ENCODE measurements at regions not wholly inside any gene's neighbourhood (a gene's known extent, or its start where the extent isn't known, plus 50 kb on each side); places are given as distances from the start of the nearest gene placed in this dataset.

DNA sequence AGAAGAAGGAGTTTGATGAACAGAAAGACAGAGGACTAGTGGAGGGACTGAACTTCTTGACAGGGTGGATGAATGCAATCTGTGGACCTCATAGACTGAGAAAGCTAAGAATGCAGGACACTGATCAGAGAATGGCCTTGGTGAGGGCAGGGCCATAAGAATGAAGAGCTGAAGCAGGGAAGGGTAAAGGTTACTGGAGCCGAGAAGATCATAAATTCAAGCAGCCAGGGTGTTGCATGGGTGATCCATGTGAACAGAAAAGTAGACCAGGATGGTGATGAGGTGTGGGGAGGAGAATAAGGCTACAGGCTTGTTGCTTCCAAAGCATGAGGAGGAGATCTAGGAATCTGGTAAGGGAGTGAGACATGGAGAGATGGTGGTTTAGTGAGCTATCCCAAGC is 295.9 kb downstream of the ADGB start:
- Histone ChIP-seq H3K4me1 (ENCODE audit: control insufficient read depth, insufficient read depth, low read length) (no peaks in the 10 kb centered on the region), H2AFZ (ENCODE audit: control insufficient read depth, low read depth, low read length) (no peak overlapping the region), H3K36me3 (ENCODE audit: control insufficient read depth in 2 of 2, insufficient read depth in 2 of 2, low read length in 1 of 2) (no peaks in the 10 kb centered on the region), H3K27me3 (replicated peaks in 1 of 2; ENCODE audit: control insufficient read depth in 2 of 2, insufficient read depth in 2 of 2, low read length in 1 of 2) (no peaks in the 10 kb centered on the region; a peak in 1 of 4 replicates), H3K79me2 (ENCODE audit: control insufficient read depth, insufficient read depth, low read length) (no peaks in the 10 kb centered on the region), H4K20me1 (ENCODE audit: control insufficient read depth, insufficient read depth) (no peaks in the 10 kb centered on the region), H3K4me3 (no peak overlapping the region), H3K9me3 (replicated peaks; ENCODE audit: control insufficient read depth, insufficient read depth, low read length) (no peaks in the 10 kb centered on the region), H3K4me2 (ENCODE audit: control insufficient read depth, insufficient read depth) (no peak overlapping the region), H3K9ac (ENCODE audit: control insufficient read depth, insufficient read depth, low read length) (no peak overlapping the region), H3K27ac (ENCODE audit: control insufficient read depth, insufficient read depth) (no peak overlapping the region)
- ChIA-PET SMC1A (ENCODE audit: uncharacterized antibody, unreplicated experiment) (no interaction called here), POLR2A (no interaction called here), CTCF (no interaction called here), RAD21 (ENCODE audit: unreplicated experiment) (no interaction called here)
- intact Hi-C loops (cut with micrococcal nuclease; ENCODE audit: unreplicated experiment) (no loop called here), in situ Hi-C loops (cut with MboI) (no loop called here)
- no TSS peak for BruUV-seq (replicated peaks)
- WGBS (ENCODE audit: insufficient coverage, insufficient replicate concordance, low lambda C conversion rate, missing lambda C conversion rate): 0% methylated on average over 1 of the region's 1 CpG
- no peak for ATAC-seq
- no peak for FAIRE-seq
- DNase-seq (ENCODE audit: low read depth, low spot score): no peak
- TF ChIP-seq EGR1 (IDR thresholded peaks at IDR 0.05; ENCODE audit: borderline replicate concordance in 1 of 2, low read depth in 2 of 2, low read length in 2 of 2) (no peak), ZNF274 (IDR thresholded peaks at IDR 0.05; ENCODE audit: insufficient read depth, insufficient read length) (no peak)
- TF ChIP-seq, protein P1, sequence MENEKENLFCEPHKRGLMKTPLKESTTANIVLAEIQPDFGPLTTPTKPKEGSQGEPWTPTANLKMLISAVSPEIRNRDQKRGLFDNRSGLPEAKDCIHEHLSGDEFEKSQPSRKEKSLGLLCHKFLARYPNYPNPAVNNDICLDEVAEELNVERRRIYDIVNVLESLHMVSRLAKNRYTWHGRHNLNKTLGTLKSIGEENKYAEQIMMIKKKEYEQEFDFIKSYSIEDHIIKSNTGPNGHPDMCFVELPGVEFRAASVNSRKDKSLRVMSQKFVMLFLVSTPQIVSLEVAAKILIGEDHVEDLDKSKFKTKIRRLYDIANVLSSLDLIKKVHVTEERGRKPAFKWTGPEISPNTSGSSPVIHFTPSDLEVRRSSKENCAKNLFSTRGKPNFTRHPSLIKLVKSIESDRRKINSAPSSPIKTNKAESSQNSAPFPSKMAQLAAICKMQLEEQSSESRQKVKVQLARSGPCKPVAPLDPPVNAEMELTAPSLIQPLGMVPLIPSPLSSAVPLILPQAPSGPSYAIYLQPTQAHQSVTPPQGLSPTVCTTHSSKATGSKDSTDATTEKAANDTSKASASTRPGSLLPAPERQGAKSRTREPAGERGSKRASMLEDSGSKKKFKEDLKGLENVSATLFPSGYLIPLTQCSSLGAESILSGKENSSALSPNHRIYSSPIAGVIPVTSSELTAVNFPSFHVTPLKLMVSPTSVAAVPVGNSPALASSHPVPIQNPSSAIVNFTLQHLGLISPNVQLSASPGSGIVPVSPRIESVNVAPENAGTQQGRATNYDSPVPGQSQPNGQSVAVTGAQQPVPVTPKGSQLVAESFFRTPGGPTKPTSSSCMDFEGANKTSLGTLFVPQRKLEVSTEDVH (IDR thresholded peaks at IDR 0.05; ENCODE audit: low read depth, partially characterized antibody): no peak

DNA sequence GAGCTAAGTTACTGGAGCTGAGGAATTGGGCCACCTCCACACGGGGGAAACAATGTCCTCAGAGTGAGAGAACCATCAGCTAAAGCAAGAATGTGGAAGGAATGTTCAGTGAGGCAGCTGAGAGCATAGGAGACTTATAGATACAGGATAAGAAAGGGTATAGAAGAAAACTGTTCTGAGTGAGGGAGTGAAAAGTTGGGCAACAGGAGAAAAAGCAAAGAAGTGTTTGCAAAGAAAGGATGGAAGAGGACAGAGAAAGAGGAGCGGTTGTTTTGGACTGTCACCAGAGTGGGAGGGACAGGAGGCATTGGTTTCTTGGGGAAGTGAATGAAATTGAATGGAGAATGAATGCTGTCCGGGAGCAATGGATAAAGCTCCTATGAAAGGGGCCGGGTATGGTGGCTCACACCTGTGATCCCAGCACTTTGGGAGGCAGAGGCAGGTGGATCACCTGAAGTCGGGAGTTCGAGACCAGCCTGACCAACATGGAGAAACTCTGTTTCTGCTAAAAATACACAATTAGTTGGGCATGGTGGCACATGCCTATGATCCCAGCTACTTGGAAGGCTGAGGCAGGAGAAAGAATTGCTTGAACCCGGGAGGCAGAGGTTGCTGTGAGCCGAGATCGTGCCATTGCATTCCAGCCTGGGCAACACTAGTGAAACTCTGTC is 296.5 kb downstream of the ADGB start:
- ChIA-PET RAD21 (ENCODE audit: unreplicated experiment) (no interaction called here), CTCF (interaction anchor here (0.9 kb wide), 1 partner anchor 11 kb away, joined by 3 read pairs; no protein-coding TSS in a partner anchor), POLR2A (no interaction called here), SMC1A (ENCODE audit: uncharacterized antibody, unreplicated experiment) (no interaction called here)
- H3K9me3 ChIP-seq (replicated peaks; ENCODE audit: control insufficient read depth, insufficient read depth, low read length): no peaks in the 10 kb centered on the region
- no TSS peak for BruUV-seq (replicated peaks)
- no peak overlapping the region for H3K27ac ChIP-seq (ENCODE audit: control insufficient read depth, insufficient read depth)
- no peak overlapping the region for H3K4me2 ChIP-seq (ENCODE audit: control insufficient read depth, insufficient read depth)
- intact Hi-C loops (cut with micrococcal nuclease; ENCODE audit: unreplicated experiment): no loop called here
- no peaks in the 10 kb centered on the region for H3K36me3 ChIP-seq (ENCODE audit: control insufficient read depth in 2 of 2, insufficient read depth in 2 of 2, low read length in 1 of 2)
- DNase-seq (ENCODE audit: low read depth, low spot score) (no peak), FAIRE-seq (no peak), ATAC-seq (no peak)
- in situ Hi-C loops (cut with MboI): no loop called here
- H3K27me3 ChIP-seq (replicated peaks in 1 of 2; ENCODE audit: control insufficient read depth in 2 of 2, insufficient read depth in 2 of 2, low read length in 1 of 2): no peaks in the 10 kb centered on the region; a peak in 1 of 4 replicates
- WGBS (ENCODE audit: insufficient coverage, insufficient replicate concordance, low lambda C conversion rate, missing lambda C conversion rate): 46% methylated on average over 9 of the region's 9 CpGs
- no peak for TF ChIP-seq POLR2AphosphoS5 (IDR thresholded peaks at IDR 0.05; ENCODE audit: low read length)
- no peak for TF ChIP-seq NFIC (IDR thresholded peaks at IDR 0.05; ENCODE audit: low read depth, low read length)
- no peak for TF ChIP-seq MYC (IDR thresholded peaks at IDR 0.05; ENCODE audit: insufficient read depth, insufficient read length, insufficient replicate concordance, low read length, severe bottlenecking)
- TF ChIP-seq, protein P2, sequence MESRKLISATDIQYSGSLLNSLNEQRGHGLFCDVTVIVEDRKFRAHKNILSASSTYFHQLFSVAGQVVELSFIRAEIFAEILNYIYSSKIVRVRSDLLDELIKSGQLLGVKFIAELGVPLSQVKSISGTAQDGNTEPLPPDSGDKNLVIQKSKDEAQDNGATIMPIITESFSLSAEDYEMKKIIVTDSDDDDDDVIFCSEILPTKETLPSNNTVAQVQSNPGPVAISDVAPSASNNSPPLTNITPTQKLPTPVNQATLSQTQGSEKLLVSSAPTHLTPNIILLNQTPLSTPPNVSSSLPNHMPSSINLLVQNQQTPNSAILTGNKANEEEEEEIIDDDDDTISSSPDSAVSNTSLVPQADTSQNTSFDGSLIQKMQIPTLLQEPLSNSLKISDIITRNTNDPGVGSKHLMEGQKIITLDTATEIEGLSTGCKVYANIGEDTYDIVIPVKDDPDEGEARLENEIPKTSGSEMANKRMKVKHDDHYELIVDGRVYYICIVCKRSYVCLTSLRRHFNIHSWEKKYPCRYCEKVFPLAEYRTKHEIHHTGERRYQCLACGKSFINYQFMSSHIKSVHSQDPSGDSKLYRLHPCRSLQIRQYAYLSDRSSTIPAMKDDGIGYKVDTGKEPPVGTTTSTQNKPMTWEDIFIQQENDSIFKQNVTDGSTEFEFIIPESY (IDR thresholded peaks at IDR 0.05): no peak
- no peak for TF ChIP-seq KLF5 (IDR thresholded peaks at IDR 0.05; ENCODE audit: partially characterized antibody)
- no peaks in the 10 kb centered on the region for H4K20me1 ChIP-seq (ENCODE audit: control insufficient read depth, insufficient read depth)
- H3K4me3 ChIP-seq: no peak overlapping the region
- no peak overlapping the region for H3K9ac ChIP-seq (ENCODE audit: control insufficient read depth, insufficient read depth, low read length)
- no peaks in the 10 kb centered on the region for H3K79me2 ChIP-seq (ENCODE audit: control insufficient read depth, insufficient read depth, low read length)
- no peak overlapping the region for H2AFZ ChIP-seq (ENCODE audit: control insufficient read depth, low read depth, low read length)
- no peaks in the 10 kb centered on the region for H3K4me1 ChIP-seq (ENCODE audit: control insufficient read depth, insufficient read depth, low read length)

All from GM12878 (cell line).